Panc1 (cell line): ENCODE measurements at regions not wholly inside any gene's neighbourhood (a gene's known extent, or its start where the extent isn't known, plus 50 kb on each side); places are given as distances from the start of the nearest gene placed in this dataset.
"Not testable (repeated sequence)": the region's sequence is repeated elsewhere in the genome, so short reads cannot be mapped to it uniquely, and the experiment has no call there.

Source experiments
- ATAC-seq: fragments of 200-7000 bp; cut with Tn5 transposase; 2 replicates; pipeline ENCODE4 v1.9.1; 2020; ENCODE audit warnings: mild to moderate bottlenecking, moderate library complexity
- BruUV-seq: library from RNA; stranded (reverse); fragments of 400-500 nt; replicated peaks from 2 replicates; lab custom pipeline; 2021; lab: Mats Ljungman, UMichigan
- CTCF ChIA-PET: fragments of 300-600 bp; sonication (Branson Sonifier 250); formaldehyde crosslinking; loops from one replicate; lab custom pipeline; 2022; ENCODE audit warnings: antibody characterized with exemption; lab: Charles Lee
- POLR2A ChIA-PET: fragments of 300-600 bp; sonication (Branson Sonifier 250); formaldehyde crosslinking; loops from one replicate; lab custom pipeline; 2022; ENCODE audit warnings: antibody characterized with exemption; lab: Charles Lee
- DNase-seq: peaks from one replicate; pipeline ENCODE4 v3.0.0-alpha.2; 2010; ENCODE audit warnings: low read depth, low spot score
- H3K27ac ChIP-seq: 2 replicates; pipeline ENCODE4 v1.5.1; 2011; ENCODE audit warnings: mild to moderate bottlenecking, low read length, inconsistent platforms
- H3K27me3 ChIP-seq: fragments of 200-500 bp; sonication (Bioruptor generic); 2 replicates; pipeline ENCODE4 v1.6.0; 2014; ENCODE audit warnings: low read length, inconsistent platforms; ENCODE audit not compliant: control insufficient read depth, insufficient read depth
- H3K36me3 ChIP-seq: fragments of 200-500 bp; sonication (Bioruptor generic); 2 replicates; pipeline ENCODE4 v1.5.1; 2014; ENCODE audit warnings: inconsistent platforms, mild to moderate bottlenecking, low read length, moderate library complexity; ENCODE audit not compliant: control insufficient read depth, insufficient read depth
- H3K4me1 ChIP-seq: 2 replicates; pipeline ENCODE4 v1.5.1; 2011; ENCODE audit warnings: inconsistent platforms, mild to moderate bottlenecking, low read length, moderate library complexity; ENCODE audit not compliant: control insufficient read depth, insufficient read depth
- H3K4me3 ChIP-seq, 2 experiments: 2 replicates each; pipeline ENCODE4 v1.5.1; 2011 to 2012; ENCODE audit warnings: low read depth in 2 of 2, low read length in 2 of 2, mild to moderate bottlenecking in 2 of 2, inconsistent platforms in 1 of 2, moderate library complexity in 1 of 2
- H3K9me3 ChIP-seq: fragments of 200-500 bp; sonication (Bioruptor generic); 2 replicates; pipeline ENCODE4 v1.5.1; 2014; ENCODE audit warnings: low read depth, mild to moderate bottlenecking, inconsistent platforms, low read length, moderate library complexity; ENCODE audit not compliant: control insufficient read depth, insufficient read depth
- CTCF ChIP-seq: fragments of 450-650 bp; IDR thresholded peaks from 2 replicates; pipeline ENCODE4 v1.5.1; 2017; ENCODE audit warnings: mild to moderate bottlenecking
- POLR2AphosphoS5 ChIP-seq: IDR thresholded peaks from 2 replicates; pipeline ENCODE4 v1.6.1; 2012; ENCODE audit warnings: mild to moderate bottlenecking, low read depth, low read length, moderate library complexity
- REST ChIP-seq, 2 experiments: IDR thresholded peaks; 2 replicates each; pipeline ENCODE4 v1.6.1; 2011 to 2012; ENCODE audit warnings: low read depth in 2 of 2, control low read depth in 1 of 2, low read length in 1 of 2, mild to moderate bottlenecking in 1 of 2, moderate library complexity in 1 of 2; ENCODE audit not compliant: insufficient read depth in 1 of 2
- SIN3A ChIP-seq: IDR thresholded peaks from 2 replicates; pipeline ENCODE4 v1.6.1; 2012; ENCODE audit warnings: low read depth, mild to moderate bottlenecking, low read length, moderate library complexity, borderline replicate concordance; ENCODE audit not compliant: insufficient read depth
- TCF7L2 ChIP-seq: IDR thresholded peaks from 2 replicates; pipeline ENCODE4 v1.6.1; 2011; ENCODE audit warnings: mild to moderate bottlenecking, low read depth, low read length, inconsistent platforms
- in situ Hi-C: cut with HindIII; loops from 2 replicates; pipeline ENCODE4 v1.10.0; 2016; ENCODE audit warnings: low sequenced_read_pairs, low pct_unique_long_range_greater_than_20kb
- intact Hi-C: fragments of 100-400 bp; cut with micrococcal nuclease; formaldehyde crosslinking; loops from one replicate; pipeline ENCODE4 v1.10.0; 2022; ENCODE audit not compliant: unreplicated experiment

GRCh38 chr10:60591119-60591518 is 187.2 kb upstream of the CDK1 start:
- BruUV-seq: no TSS peak
- intact Hi-C loops: no loop called here
- Histone ChIP-seq H3K27ac (no peak overlapping the region), H3K4me3 (no peak overlapping the region), H3K36me3 (no peaks in the 10 kb centered on the region), H3K4me1 (no peaks in the 10 kb centered on the region), H3K9me3 (no peaks in the 10 kb centered on the region), H3K27me3 (no peaks in the 10 kb centered on the region)
- TF ChIP-seq REST (IDR thresholded peaks at IDR 0.05; ENCODE audit: insufficient read depth in 1 of 2, low read depth in 2 of 2, low read length in 1 of 2): no peak
- TF ChIP-seq CTCF: no peak
- no peak for TF ChIP-seq POLR2AphosphoS5
- TF ChIP-seq TCF7L2: no peak
- no peak for TF ChIP-seq SIN3A
- DNase-seq: no peak
- ChIA-PET CTCF (no interaction called here), POLR2A (no interaction called here)
- no peak for ATAC-seq
- in situ Hi-C loops: no loop called here

- Histone ChIP-seq H3K4me1 (no peaks in the 10 kb centered on the region), H3K27me3 (no peaks in the 10 kb centered on the region), H3K27ac (no peak overlapping the region), H3K4me3 (no peak overlapping the region), H3K9me3 (no peaks in the 10 kb centered on the region), H3K36me3 (no peaks in the 10 kb centered on the region)
- ATAC-seq: no peak
- intact Hi-C loops: no loop called here
- TF ChIP-seq REST (IDR thresholded peaks at IDR 0.05; ENCODE audit: insufficient read depth in 1 of 2, low read depth in 2 of 2, low read length in 1 of 2): no peak
- no peak for TF ChIP-seq SIN3A
- no peak for TF ChIP-seq TCF7L2
- TF ChIP-seq CTCF: no peak
- TF ChIP-seq POLR2AphosphoS5: no peak
- POLR2A ChIA-PET: no interaction called here
- in situ Hi-C loops: no loop called here
- no TSS peak for BruUV-seq
- no peak for DNase-seq
- CTCF ChIA-PET: no interaction called here
Observed at GRCh38 chr10:60589376-60589775, 188.9 kb upstream of the CDK1 start.

- H3K9me3 ChIP-seq, in situ Hi-C loops, DNase-seq, H3K27me3 ChIP-seq, H3K36me3 ChIP-seq, intact Hi-C loops, H3K4me3 ChIP-seq, ATAC-seq, H3K27ac ChIP-seq, BruUV-seq, CTCF ChIA-PET, H3K4me1 ChIP-seq: not testable (repeated sequence)
- POLR2A ChIA-PET: interaction anchor here (0.7 kb wide), 1 partner anchor 26 kb away, joined by 8 read pairs; no protein-coding TSS in a partner anchor
Observed at GRCh38 chr10:60581782-60582181, 192.1 kb upstream of the ANK3 start.
